GM19328 (cell line): ENCODE measurements at regions not wholly inside any gene's neighbourhood (a gene's known extent, or its start where the extent isn't known, plus 50 kb on each side); places are given as distances from the start of the nearest gene placed in this dataset.
"Not testable (repeated sequence)": the region's sequence is repeated elsewhere in the genome, so short reads cannot be mapped to it uniquely, and the experiment has no call there.

Experiments
- ATAC-seq: cut with Tn5 transposase; IDR thresholded peaks from one replicate; pipeline ENCODE4 v1.9.1; 2021; ENCODE audit warnings: mild to moderate bottlenecking, moderate library complexity; ENCODE audit not compliant: unreplicated experiment

- ATAC-seq, result no peak
Measured at GRCh38 chr6:77010931-77011542, 452.3 kb downstream of the HTR1B start.

- no peak for ATAC-seq
Measured at GRCh38 chr6:76992553-76992952, 470.7 kb downstream of the HTR1B start.

GRCh38 chr6:76984572-76984971 is 478.7 kb downstream of the HTR1B start:
- no peak for ATAC-seq

GRCh38 chr6:76982476-76983199 is 480.7 kb downstream of the HTR1B start:
- no peak for ATAC-seq

GRCh38 chr6:76972474-76972873 is 490.8 kb downstream of the HTR1B start:
- ATAC-seq, result no peak

GRCh38 chr6:76959177-76959576 is 504.1 kb downstream of the HTR1B start:
- ATAC-seq, result not testable (repeated sequence)

- no peak for ATAC-seq
Measured at GRCh38 chr6:76942203-76942966, 520.9 kb downstream of the HTR1B start.

- ATAC-seq, result no peak
Measured at GRCh38 chr6:76940191-76940590, 523.1 kb downstream of the HTR1B start.

GRCh38 chr6:76914737-76915136 is 548.6 kb downstream of the HTR1B start:
- no peak for ATAC-seq

GRCh38 chr6:76905541-76905940 is 557.8 kb downstream of the HTR1B start:
- not testable (repeated sequence) for ATAC-seq

- no peak for ATAC-seq
Measured at GRCh38 chr6:76892542-76892941, 570.7 kb downstream of the HTR1B start.

- no peak for ATAC-seq
Measured at GRCh38 chr6:76888351-76888750, 574.9 kb downstream of the HTR1B start.

- ATAC-seq, result no peak
Measured at GRCh38 chr6:76886900-76887299, 576.4 kb downstream of the HTR1B start.

GRCh38 chr6:76885861-76886301 is 577.4 kb downstream of the HTR1B start:
- no peak for ATAC-seq

GRCh38 chr6:76881414-76881813 is 581.9 kb downstream of the HTR1B start:
- no peak for ATAC-seq

GRCh38 chr6:76876922-76877553 is 586.3 kb downstream of the HTR1B start:
- ATAC-seq, result no peak

- not testable (repeated sequence) for ATAC-seq
Measured at GRCh38 chr6:76876430-76876829, 586.9 kb downstream of the HTR1B start.

GRCh38 chr6:76867182-76867581 is 596.1 kb downstream of the HTR1B start:
- ATAC-seq, result no peak

- no peak for ATAC-seq
Measured at GRCh38 chr6:76866091-76866915, 597.0 kb downstream of the HTR1B start.

- ATAC-seq, result no peak
Measured at GRCh38 chr6:76862936-76863335, 600.4 kb downstream of the HTR1B start.
